Fibroblast of the aortic adventitia (primary cell): ENCODE measurements at regions not wholly inside any gene's neighbourhood (a gene's known extent, or its start where the extent isn't known, plus 50 kb on each side); places are given as distances from the start of the nearest gene placed in this dataset.
A peak's percentile ranks its signal among the peaks of the same experiment; 100 is the strongest.

Experiments
- DNase-seq: peaks from one replicate; pipeline ENCODE4 v3.0.0-alpha.2; 2010; ENCODE audit warnings: low read depth
- H3K4me3 ChIP-seq: 2 replicates; pipeline ENCODE4 v1.5.1; 2011; ENCODE audit warnings: low read depth, mild to moderate bottlenecking, control low read depth, low read length, moderate library complexity
- TF ChIP-seq, protein P1 (sequence below): IDR thresholded peaks from 2 replicates; pipeline ENCODE4 v1.5.1; 2011; ENCODE audit warnings: mild to moderate bottlenecking, low read length, control low read depth, inconsistent platforms; ENCODE audit not compliant: insufficient read depth

DNA sequence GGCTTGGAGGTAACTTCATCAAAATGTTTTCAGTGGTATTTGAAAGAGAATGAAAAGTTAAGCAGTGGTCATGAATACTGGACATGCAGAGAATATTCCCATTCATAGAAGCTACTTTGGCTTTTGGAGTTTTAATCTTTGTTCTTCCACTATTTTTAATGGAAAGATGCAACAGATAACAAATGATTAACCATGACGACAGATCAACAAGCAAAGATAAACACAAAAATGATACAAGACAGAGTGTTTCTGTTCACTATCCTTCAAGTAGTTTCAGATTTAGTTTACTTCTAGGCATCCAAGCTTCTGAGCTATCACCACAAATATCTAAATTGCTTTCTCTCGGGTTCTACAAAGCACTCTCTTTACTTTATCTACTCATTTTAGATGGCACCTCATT lies 1004.9 kb upstream of the ADGRL3 start:
- no peak overlapping the region for H3K4me3 ChIP-seq
- TF ChIP-seq, protein P1, sequence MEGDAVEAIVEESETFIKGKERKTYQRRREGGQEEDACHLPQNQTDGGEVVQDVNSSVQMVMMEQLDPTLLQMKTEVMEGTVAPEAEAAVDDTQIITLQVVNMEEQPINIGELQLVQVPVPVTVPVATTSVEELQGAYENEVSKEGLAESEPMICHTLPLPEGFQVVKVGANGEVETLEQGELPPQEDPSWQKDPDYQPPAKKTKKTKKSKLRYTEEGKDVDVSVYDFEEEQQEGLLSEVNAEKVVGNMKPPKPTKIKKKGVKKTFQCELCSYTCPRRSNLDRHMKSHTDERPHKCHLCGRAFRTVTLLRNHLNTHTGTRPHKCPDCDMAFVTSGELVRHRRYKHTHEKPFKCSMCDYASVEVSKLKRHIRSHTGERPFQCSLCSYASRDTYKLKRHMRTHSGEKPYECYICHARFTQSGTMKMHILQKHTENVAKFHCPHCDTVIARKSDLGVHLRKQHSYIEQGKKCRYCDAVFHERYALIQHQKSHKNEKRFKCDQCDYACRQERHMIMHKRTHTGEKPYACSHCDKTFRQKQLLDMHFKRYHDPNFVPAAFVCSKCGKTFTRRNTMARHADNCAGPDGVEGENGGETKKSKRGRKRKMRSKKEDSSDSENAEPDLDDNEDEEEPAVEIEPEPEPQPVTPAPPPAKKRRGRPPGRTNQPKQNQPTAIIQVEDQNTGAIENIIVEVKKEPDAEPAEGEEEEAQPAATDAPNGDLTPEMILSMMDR, result no peak
- no peak for DNase-seq

DNA sequence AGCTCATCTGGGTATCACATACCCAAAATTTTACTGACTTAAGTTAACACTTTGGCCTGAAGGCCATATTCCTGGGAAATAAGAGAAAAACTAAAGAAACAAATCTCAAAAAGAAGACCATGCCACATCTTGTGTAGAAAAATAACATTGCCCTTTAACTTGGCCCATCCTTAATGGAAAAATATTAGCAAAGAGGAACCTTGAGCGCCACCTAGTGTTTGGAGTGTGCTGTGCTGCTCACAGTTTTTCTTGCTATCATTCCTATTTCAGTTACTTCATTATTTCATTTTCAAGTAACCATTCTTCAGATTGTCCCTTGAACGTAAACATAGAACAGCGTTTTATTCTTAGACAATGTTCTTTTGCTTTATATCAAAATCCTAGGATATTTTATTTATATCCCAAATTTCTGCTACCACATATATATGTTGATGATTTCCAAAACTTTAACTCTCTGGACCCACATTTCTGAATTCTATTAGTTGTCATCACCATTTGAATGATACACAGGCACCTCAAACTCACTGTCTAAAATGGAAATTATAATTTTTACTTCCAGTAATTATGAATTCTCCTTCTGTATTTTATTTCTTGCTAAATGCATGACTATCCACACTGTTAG lies 999.0 kb upstream of the ADGRL3 start:
- DNase-seq, result peak; percentile 57
- no peak overlapping the region for H3K4me3 ChIP-seq
- TF ChIP-seq, protein P1, result peak; percentile 86

DNA sequence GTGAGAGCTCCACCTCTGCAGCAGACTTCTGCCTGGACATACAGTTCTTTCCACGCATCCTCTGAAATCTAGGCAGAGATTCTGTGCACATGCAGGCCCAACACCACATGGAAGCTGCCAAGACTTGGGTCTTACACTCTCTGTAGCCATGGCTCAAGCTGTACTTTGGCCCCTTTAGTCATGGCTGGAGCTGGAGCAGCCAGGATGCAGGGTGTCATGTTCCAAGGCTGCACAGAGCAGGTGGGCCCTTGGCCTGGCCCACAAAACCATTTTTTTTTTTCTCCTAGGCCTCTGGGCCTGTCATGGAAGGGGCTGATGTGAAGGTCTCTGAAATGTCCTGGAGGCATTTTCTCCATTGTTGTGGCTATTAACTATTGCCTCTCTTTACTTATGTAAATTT lies 990.5 kb upstream of the ADGRL3 start:
- TF ChIP-seq, protein P1, result no peak
- H3K4me3 ChIP-seq, result no peak overlapping the region
- no peak for DNase-seq

DNA sequence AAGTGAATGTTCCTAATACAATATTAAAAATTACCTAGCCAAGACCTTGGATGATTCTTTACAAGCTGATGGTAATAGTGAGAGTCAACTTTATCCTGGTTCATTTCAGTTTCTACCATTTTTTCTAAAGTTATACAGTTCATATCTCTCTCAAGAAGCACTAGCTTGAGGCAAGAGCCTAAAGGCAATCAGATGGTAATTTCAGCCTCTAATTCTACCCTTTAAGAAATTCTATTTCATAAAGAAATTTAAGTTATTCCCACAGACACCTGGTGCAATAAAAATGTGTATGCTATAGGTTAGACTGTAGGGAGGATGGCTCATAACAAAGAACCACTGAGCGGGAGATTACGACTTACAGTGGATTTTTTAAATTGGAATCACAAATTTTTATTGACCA lies 984.2 kb upstream of the ADGRL3 start:
- TF ChIP-seq, protein P1, result no peak
- no peak overlapping the region for H3K4me3 ChIP-seq
- no peak for DNase-seq

DNA sequence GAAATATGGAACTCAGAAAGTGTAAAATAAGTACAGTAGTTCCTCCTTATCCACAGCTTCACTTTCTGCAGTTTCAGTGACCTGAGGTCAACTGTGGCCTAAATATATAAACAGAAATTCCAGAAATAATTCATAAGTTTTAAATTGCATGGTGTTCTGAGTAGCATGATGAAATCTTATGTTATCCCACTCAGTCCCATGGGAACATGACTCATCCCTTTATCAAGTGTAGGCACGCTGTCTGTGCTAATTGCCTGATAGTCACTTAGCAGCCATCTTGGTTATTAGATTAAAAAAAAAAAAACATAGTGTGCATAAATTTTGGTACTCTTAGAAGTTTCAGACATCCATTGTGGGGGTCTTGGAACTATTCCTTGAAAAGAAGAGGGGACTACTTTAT lies 983.4 kb upstream of the ADGRL3 start:
- DNase-seq, result peak; percentile 34
- TF ChIP-seq, protein P1, result no peak
- no peak overlapping the region for H3K4me3 ChIP-seq

DNA sequence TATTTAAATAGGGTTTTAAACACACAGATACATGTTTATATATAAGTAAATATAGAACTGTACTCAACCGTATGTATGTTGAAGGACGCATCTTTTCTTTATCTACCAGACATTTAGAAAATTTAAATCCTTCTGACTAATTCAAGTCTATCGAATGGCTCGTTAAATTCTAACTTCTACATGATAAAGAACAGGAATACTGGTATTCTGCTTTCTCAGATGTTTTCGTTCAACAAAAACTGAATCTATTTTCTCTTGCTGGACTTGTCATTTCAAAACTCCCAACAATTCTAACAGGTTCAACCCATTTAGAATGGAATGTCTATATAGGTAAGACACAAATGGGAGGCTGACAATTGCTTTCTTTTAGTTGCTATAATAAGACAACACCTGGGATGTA lies 978.3 kb upstream of the ADGRL3 start:
- DNase-seq, result no peak
- TF ChIP-seq, protein P1, result no peak
- no peak overlapping the region for H3K4me3 ChIP-seq
